ENCODE measurements at regions not wholly inside any gene's neighbourhood (a gene's known extent, or its start where the extent isn't known, plus 50 kb on each side); places are given as distances from the start of the nearest gene placed in this dataset.

- TF ChIP-seq, protein P1, sequence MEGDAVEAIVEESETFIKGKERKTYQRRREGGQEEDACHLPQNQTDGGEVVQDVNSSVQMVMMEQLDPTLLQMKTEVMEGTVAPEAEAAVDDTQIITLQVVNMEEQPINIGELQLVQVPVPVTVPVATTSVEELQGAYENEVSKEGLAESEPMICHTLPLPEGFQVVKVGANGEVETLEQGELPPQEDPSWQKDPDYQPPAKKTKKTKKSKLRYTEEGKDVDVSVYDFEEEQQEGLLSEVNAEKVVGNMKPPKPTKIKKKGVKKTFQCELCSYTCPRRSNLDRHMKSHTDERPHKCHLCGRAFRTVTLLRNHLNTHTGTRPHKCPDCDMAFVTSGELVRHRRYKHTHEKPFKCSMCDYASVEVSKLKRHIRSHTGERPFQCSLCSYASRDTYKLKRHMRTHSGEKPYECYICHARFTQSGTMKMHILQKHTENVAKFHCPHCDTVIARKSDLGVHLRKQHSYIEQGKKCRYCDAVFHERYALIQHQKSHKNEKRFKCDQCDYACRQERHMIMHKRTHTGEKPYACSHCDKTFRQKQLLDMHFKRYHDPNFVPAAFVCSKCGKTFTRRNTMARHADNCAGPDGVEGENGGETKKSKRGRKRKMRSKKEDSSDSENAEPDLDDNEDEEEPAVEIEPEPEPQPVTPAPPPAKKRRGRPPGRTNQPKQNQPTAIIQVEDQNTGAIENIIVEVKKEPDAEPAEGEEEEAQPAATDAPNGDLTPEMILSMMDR (IDR thresholded peaks at IDR 0.05; ENCODE audit: insufficient read depth, low read depth, low read length): no peak
- TF ChIP-seq EZH2 (IDR thresholded peaks at IDR 0.05; ENCODE audit: insufficient read depth, low read length): no peak
Observed at GRCh38 chr4:45554423-45554822, 569.4 kb downstream of the GABRG1 start.

Data from astrocyte (in vitro differentiated cells and primary cell).